Heart left ventricle (tissue), 16 donors: ENCODE measurements at regions not wholly inside any gene's neighbourhood (a gene's known extent, or its start where the extent isn't known, plus 50 kb on each side); places are given as distances from the start of the nearest gene placed in this dataset.
A peak's percentile ranks its signal among the peaks of the same experiment; 100 is the strongest.

ENCODE experiments used
- ATAC-seq, 4 donors: fragments of 200-7000 bp; cut with Tn5 transposase; one replicate each; pipeline ENCODE4 v1.9.1; 2020 to 2022; ENCODE audit warnings: moderate library complexity in 4 of 4, mild to moderate bottlenecking in 3 of 4, moderate number of reproducible peaks in 1 of 4
- DNase-seq, 5 donors: peaks; one replicate each; pipeline ENCODE4 v3.0.0-alpha.2; 2020
- H3K27ac ChIP-seq, 12 donors: fragments of 200-600 bp; sonication (generic) in 4 of 12; one replicate each; pipeline versions ENCODE4 v1.5.0 to v1.8.0; 2016 to 2022; ENCODE audit warnings: mild to moderate bottlenecking in 2 of 12
- H3K27me3 ChIP-seq, 9 donors: fragments of 200-600 bp; sonication (generic) in 2 of 9; one replicate each; pipeline versions ENCODE4 v1.5.1 to v1.8.0; 2016 to 2022; ENCODE audit warnings: mild to moderate bottlenecking in 3 of 9
- H3K36me3 ChIP-seq, 9 donors: fragments of 200-600 bp; sonication (generic) in 2 of 9; one replicate each; pipeline versions ENCODE4 v1.5.0 to v1.8.0; 2018 to 2022; ENCODE audit warnings: mild to moderate bottlenecking in 2 of 9
- H3K4me1 ChIP-seq, 12 donors: fragments of 200-600 bp; sonication (generic) in 4 of 12; one replicate each; pipeline versions ENCODE4 v1.5.0 to v1.8.0; 2016 to 2022; ENCODE audit warnings: mild to moderate bottlenecking in 3 of 12
- H3K4me3 ChIP-seq, 12 donors: fragments of 200-600 bp; sonication (generic) in 4 of 12; one replicate each; pipeline versions ENCODE4 v1.5.0 to v1.8.0; 2017 to 2022; ENCODE audit warnings: mild to moderate bottlenecking in 9 of 12, moderate library complexity in 4 of 12
- H3K9me3 ChIP-seq, 12 donors: fragments of 200-600 bp; sonication (generic) in 4 of 12; one replicate each; pipeline versions ENCODE4 v1.5.0 to v1.8.0; 2016 to 2022; ENCODE audit warnings: mild to moderate bottlenecking in 1 of 12
- POLR2A ChIP-seq, 2 donors: fragments of 450-650 bp; IDR thresholded peaks; one replicate each; pipeline ENCODE4 v1.6.1; 2017; ENCODE audit warnings: antibody characterized with exemption in 2 of 2, mild to moderate bottlenecking in 2 of 2, moderate library complexity in 2 of 2
- WGBS, 4 donors: extraction: QIAGEN DNeasy Blood & Tissue Kit in 2 of 4; methylation state at CpG; one replicate each; pipeline versions ENCODE4 v1.1.5 to v1.1.7; 2013 to 2018; 5-methylcytosine and 5-hydroxymethylcytosine counted together
- intact Hi-C, 10 donors: fragments of 100-400 bp; cut with DNase I; formaldehyde crosslinking; loops; one replicate each; pipeline versions ENCODE4 v1.11.1 to v1.14.2; 2022
- TF ChIP-seq, protein P1 (sequence below), 12 donors: fragments of 200-600 bp; sonication (generic) in 4 of 12; IDR thresholded peaks; one replicate each; pipeline versions ENCODE4 v1.5.0 to v1.8.0; 2018 to 2022; ENCODE audit warnings: antibody characterized with exemption in 12 of 12, mild to moderate bottlenecking in 5 of 12
- donor health status: ischemic (EF 13 %, LVEDD 7.1; RV severe dilation, severe dysfunction).
- donor health status: healthy with polysubstance abuse.
- donor health status: DM: no; HTN: yes; CAD: no.
- donor health status: DM: no; HTN: no; CAD: no.
- donor health status: ischemic (EF 25% LVEDD 6.9; RV normal size, moderate dysfunction).
- donor health status: ischemic (EF 25% LVEDD 5.7; RV mildly dilated, moderate dysfunction).
- donor health status: healthy.
- donor health status: DM: yes; HTN: yes; CAD: no.
- donor health status: ischemic (EF 35%, LVEDD 5.7; RV mildly dilated, moderate dysfunction).
- donor health status: nonischemic (EF 11% LVEDD 7.7; RV severe dilation, severe dysfunction).
- donor health status: DM: yes; HTN: yes; CAD: no.
- donor health status: PGD.
- donor health status: ischemic (EF 29% LVEDD 5.4; RV normal size, mild dysfunction).
- donor health status: nonischemic (EF 23%, LVEDD 6.1; RV moderate dilation, normal function).

DNA sequence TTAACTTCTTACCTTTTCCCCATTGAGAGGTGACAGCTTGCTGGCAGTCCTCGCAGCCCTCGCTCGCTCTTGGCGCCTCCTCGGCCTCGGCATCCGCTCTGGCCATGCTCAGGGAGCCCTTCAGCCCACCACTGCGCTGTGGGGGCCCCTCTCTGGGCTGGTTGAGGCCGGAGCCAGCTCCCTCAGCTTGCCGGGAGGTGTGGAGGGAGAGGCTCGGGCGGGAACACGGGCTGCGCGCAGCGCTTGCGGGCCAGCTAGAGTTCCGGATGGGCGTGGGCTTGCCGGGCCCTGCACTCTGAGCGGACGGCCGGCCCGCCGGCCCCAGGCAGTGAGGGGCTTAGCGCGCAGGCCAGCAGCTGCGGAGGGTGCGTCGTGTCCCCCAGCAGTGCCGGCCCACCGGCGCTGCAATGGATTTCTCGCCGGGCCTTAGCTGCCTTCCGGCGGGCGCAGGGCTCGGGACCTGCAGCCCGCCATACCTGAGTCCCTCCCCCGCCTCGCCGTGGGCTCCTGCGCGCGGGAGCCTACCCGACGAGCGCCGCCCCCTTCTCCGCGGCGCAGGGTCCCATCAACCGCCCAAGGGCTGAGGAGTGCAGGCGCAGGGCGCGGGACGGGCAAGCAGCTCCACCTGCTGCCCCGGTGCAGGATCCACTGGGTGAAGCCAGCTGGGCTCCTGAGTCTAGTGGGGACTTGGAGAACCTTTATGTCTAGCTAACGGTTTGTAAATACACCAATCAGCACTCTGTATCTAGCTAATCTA is 335.0 kb downstream of the CBLN2 start:
- TF ChIP-seq, protein P1, sequence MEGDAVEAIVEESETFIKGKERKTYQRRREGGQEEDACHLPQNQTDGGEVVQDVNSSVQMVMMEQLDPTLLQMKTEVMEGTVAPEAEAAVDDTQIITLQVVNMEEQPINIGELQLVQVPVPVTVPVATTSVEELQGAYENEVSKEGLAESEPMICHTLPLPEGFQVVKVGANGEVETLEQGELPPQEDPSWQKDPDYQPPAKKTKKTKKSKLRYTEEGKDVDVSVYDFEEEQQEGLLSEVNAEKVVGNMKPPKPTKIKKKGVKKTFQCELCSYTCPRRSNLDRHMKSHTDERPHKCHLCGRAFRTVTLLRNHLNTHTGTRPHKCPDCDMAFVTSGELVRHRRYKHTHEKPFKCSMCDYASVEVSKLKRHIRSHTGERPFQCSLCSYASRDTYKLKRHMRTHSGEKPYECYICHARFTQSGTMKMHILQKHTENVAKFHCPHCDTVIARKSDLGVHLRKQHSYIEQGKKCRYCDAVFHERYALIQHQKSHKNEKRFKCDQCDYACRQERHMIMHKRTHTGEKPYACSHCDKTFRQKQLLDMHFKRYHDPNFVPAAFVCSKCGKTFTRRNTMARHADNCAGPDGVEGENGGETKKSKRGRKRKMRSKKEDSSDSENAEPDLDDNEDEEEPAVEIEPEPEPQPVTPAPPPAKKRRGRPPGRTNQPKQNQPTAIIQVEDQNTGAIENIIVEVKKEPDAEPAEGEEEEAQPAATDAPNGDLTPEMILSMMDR (IDR thresholded peaks at IDR 0.05): no peak
- no peak for TF ChIP-seq POLR2A (IDR thresholded peaks at IDR 0.05)
- WGBS, 4 donors: 76 to 92% (median 86%) methylated on average over 49 to 60 of the region's 60 CpGs
- Histone ChIP-seq H3K27me3 (no peaks in the 10 kb centered on the region), H3K9me3 (peaks cover 0 to 8% (median 0%) of the 10 kb centered on the region in 12 donors), H3K4me3 (no peak overlapping the region), H3K4me1 (no peaks in the 10 kb centered on the region), H3K36me3 (no peaks in the 10 kb centered on the region), H3K27ac (no peak overlapping the region)
- DNase-seq: peak in 1 of 5 donors; percentile 18
- no peak for ATAC-seq
- intact Hi-C loops: no loop called here

DNA sequence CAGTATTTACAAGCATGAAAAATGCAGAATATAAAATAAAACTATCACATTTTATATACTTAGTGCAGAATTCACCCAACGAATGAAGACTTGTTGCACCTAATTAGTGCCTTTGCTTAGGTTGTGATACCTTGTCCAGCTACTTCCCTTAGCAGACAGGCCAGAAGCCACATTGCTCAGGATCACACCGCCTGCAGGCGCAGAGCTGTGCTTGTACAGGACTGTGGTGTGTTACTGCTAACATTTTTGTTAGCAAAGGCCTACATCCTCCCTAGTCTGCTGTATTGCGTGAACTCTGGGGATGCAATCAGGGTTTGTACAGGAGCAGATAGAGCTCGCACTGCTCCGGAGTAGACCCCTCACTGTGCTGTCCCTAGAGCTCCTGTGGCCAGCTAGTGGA is 336.9 kb downstream of the CBLN2 start:
- Histone ChIP-seq H3K9me3 (peaks cover 0 to 4% (median 0%) of the 10 kb centered on the region in 12 donors), H3K27me3 (no peaks in the 10 kb centered on the region), H3K4me1 (no peaks in the 10 kb centered on the region), H3K27ac (no peak overlapping the region), H3K4me3 (no peak overlapping the region), H3K36me3 (no peaks in the 10 kb centered on the region)
- DNase-seq: no peak
- ATAC-seq: no peak
- no peak for TF ChIP-seq POLR2A (IDR thresholded peaks at IDR 0.05)
- TF ChIP-seq, protein P1 (IDR thresholded peaks at IDR 0.05): no peak
- 60 to 87% (median 68%) methylated on average over 6 of the region's 6 CpGs for WGBS, 4 donors
- intact Hi-C loops: no loop called here

DNA sequence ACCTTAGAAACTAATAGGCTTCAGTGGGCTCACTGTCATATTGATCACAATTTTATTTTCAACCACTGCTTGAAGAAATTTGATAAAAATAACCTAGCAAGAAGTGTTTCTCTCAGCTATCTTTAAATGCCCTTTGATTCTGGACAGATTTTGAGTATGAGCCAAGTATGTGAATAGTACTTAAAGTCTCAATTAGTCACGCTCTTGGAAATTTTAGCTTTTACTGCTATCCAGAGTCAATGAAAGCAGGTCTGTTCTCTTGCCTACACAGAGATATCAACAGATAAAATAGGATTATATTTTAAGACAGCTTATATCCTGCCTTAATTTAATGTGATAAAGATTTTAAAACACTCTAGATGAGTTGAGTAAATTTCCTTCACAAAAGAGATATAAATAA is 337.3 kb downstream of the CBLN2 start:
- DNase-seq (no peak), ATAC-seq (no peak)
- WGBS, 4 donors: 55 to 70% (median 61%) methylated on average over 1 of the region's 1 CpG
- intact Hi-C loops: no loop called here
- Histone ChIP-seq H3K27ac (no peak overlapping the region), H3K27me3 (no peaks in the 10 kb centered on the region), H3K4me1 (no peaks in the 10 kb centered on the region), H3K36me3 (no peaks in the 10 kb centered on the region), H3K4me3 (no peak overlapping the region), H3K9me3 (peaks cover 0 to 4% (median 0%) of the 10 kb centered on the region in 12 donors)
- no peak for TF ChIP-seq POLR2A (IDR thresholded peaks at IDR 0.05)
- TF ChIP-seq, protein P1 (IDR thresholded peaks at IDR 0.05): no peak

DNA sequence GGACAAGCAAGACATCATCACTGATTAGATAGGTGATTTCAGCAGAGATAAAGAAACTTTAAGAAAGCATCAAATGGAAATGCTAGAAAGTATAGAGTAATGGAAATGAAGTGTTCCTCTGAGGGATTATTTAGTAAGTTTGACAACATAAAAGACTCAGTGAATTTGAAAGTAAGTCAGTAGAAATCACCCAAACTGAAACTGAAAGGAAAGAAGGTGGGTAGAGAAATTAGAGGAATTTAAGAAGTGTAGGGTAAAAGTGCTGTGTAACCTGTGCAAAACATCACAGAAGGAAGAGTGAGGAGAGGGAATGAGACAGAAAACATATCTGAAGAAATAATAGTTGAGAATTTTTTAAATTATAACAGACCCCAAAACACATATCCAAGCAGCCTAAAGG is 343.1 kb downstream of the CBLN2 start:
- no peaks in the 10 kb centered on the region for H3K27me3 ChIP-seq
- no peak for ATAC-seq
- intact Hi-C loops: no loop called here

More for the DNA sequence above, 343.1 kb downstream of the CBLN2 start:
- Histone ChIP-seq H3K4me3 (no peak overlapping the region), H3K27ac (no peak overlapping the region), H3K4me1 (no peaks in the 10 kb centered on the region), H3K9me3 (no peaks in the 10 kb centered on the region), H3K36me3 (no peaks in the 10 kb centered on the region)
- no peak for TF ChIP-seq POLR2A (IDR thresholded peaks at IDR 0.05)
- TF ChIP-seq, protein P1 (IDR thresholded peaks at IDR 0.05): no peak
- no peak for DNase-seq
